GM21723 (cell line): ENCODE measurements at regions not wholly inside any gene's neighbourhood (a gene's known extent, or its start where the extent isn't known, plus 50 kb on each side); places are given as distances from the start of the nearest gene placed in this dataset.
A peak's percentile ranks its signal among the peaks of the same experiment; 100 is the strongest.

Source experiments
- ATAC-seq: cut with Tn5 transposase; IDR thresholded peaks from one replicate; pipeline ENCODE4 v1.9.1; 2021; ENCODE audit warnings: mild to moderate bottlenecking, moderate library complexity; ENCODE audit not compliant: unreplicated experiment

- no peak for ATAC-seq
Observed at GRCh38 chr6:22017766-22018165, 279.1 kb downstream of the PRL start.

GRCh38 chr6:22019857-22020256 is 277.0 kb downstream of the PRL start:
- ATAC-seq = no peak

GRCh38 chr6:22020299-22021003 is 276.4 kb downstream of the PRL start:
- ATAC-seq = no peak

GRCh38 chr6:22021966-22022365 is 274.9 kb downstream of the PRL start:
- ATAC-seq = no peak

GRCh38 chr6:22023937-22024336 is 272.9 kb downstream of the PRL start:
- ATAC-seq = no peak

- peak; percentile 8 for ATAC-seq
Observed at GRCh38 chr6:22024973-22025467, 271.8 kb downstream of the PRL start.

GRCh38 chr6:22025468-22026163 is 271.2 kb downstream of the PRL start:
- peak; percentile 64 for ATAC-seq

- peak; percentile 15 for ATAC-seq
Observed at GRCh38 chr6:22026164-22026678, 270.6 kb downstream of the PRL start.

- ATAC-seq = no peak
Observed at GRCh38 chr6:22027040-22027725, 269.7 kb downstream of the PRL start.

- no peak for ATAC-seq
Observed at GRCh38 chr6:22028403-22029090, 268.3 kb downstream of the PRL start.

GRCh38 chr6:22029171-22029570 is 267.7 kb downstream of the PRL start:
- ATAC-seq = no peak

- ATAC-seq = no peak
Observed at GRCh38 chr6:22030730-22031619, 265.9 kb downstream of the PRL start.

- ATAC-seq = no peak
Observed at GRCh38 chr6:22035690-22036089, 261.1 kb downstream of the PRL start.

- no peak for ATAC-seq
Observed at GRCh38 chr6:22036275-22036674, 260.6 kb downstream of the PRL start.

GRCh38 chr6:22036699-22037098 is 260.1 kb downstream of the PRL start:
- ATAC-seq = no peak

GRCh38 chr6:22041797-22042480 is 254.9 kb downstream of the PRL start:
- ATAC-seq = no peak

GRCh38 chr6:22042706-22043105 is 254.1 kb downstream of the PRL start:
- no peak for ATAC-seq

GRCh38 chr6:22043284-22043962 is 253.4 kb downstream of the PRL start:
- no peak for ATAC-seq
